ENCODE measurements at regions not wholly inside any gene's neighbourhood (a gene's known extent, or its start where the extent isn't known, plus 50 kb on each side); places are given as distances from the start of the nearest gene placed in this dataset.

DNA sequence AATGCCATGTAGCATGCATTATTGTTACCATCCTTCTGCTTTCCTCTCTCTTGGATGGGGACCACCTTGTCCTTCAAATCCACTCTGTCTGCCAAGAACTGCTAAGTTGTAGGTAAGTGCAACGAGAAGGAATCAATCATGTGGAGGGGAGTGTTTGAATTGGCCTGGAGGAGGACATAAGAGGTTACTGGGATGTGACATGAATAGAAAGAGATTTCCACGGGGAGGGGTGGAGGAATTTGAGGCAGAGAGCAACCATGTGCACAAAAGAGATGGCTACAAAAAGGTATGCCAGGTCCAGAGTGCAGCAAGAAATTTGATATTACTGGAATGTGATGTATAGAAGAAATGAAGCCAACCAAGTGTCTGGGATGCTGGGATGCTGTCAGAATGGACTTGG lies 648.9 kb upstream of the KLF4 start:
- Histone ChIP-seq H3K4me3 (IDR thresholded peaks at IDR 0.05; ENCODE audit: insufficient read depth, low read depth, low read length) (no peak overlapping the region), H3K4me2 (no peak overlapping the region), H3K4me1 (ENCODE audit: low read depth, poor library complexity, severe bottlenecking) (no peaks in the 10 kb centered on the region), H3K27me3 (ENCODE audit: insufficient read depth, low read depth) (no peaks in the 10 kb centered on the region), H3K27ac (no peak overlapping the region), H4K20me1 (ENCODE audit: insufficient read depth) (no peaks in the 10 kb centered on the region), H3K9ac (no peak overlapping the region), H2AFZ (ENCODE audit: low read depth) (no peak overlapping the region), H3K79me2 (ENCODE audit: insufficient read depth, low read depth) (no peaks in the 10 kb centered on the region), H3K36me3 (ENCODE audit: insufficient read depth) (no peaks in the 10 kb centered on the region)
- TF ChIP-seq CTCF (conservative IDR thresholded peaks at IDR 0.05; ENCODE audit: low read depth, low read length) = no peak

GRCh38 chr9:108136656-108137055 lies 647.1 kb upstream of the KLF4 start:
- Histone ChIP-seq H3K4me3 (IDR thresholded peaks at IDR 0.05; ENCODE audit: insufficient read depth, low read depth, low read length) (no peak overlapping the region), H2AFZ (ENCODE audit: low read depth) (no peak overlapping the region), H3K27me3 (ENCODE audit: insufficient read depth, low read depth) (no peaks in the 10 kb centered on the region)

GRCh38 chr9:108134486-108135128 lies 645.0 kb upstream of the KLF4 start:
- Histone ChIP-seq H3K79me2 (ENCODE audit: insufficient read depth, low read depth) (no peaks in the 10 kb centered on the region), H2AFZ (ENCODE audit: low read depth) (no peak overlapping the region), H4K20me1 (ENCODE audit: insufficient read depth) (no peaks in the 10 kb centered on the region), H3K27me3 (ENCODE audit: insufficient read depth, low read depth) (no peaks in the 10 kb centered on the region), H3K4me2 (no peak overlapping the region), H3K4me3 (IDR thresholded peaks at IDR 0.05; ENCODE audit: insufficient read depth, low read depth, low read length) (no peak overlapping the region), H3K36me3 (ENCODE audit: insufficient read depth) (no peaks in the 10 kb centered on the region), H3K9ac (no peak overlapping the region), H3K4me1 (ENCODE audit: low read depth, poor library complexity, severe bottlenecking) (no peaks in the 10 kb centered on the region), H3K27ac (no peak overlapping the region)
- TF ChIP-seq CTCF (conservative IDR thresholded peaks at IDR 0.05; ENCODE audit: low read depth, low read length) = no peak

More at GRCh38 chr9:108136656-108137055, 647.1 kb upstream of the KLF4 start:
- Histone ChIP-seq H3K4me1 (ENCODE audit: low read depth, poor library complexity, severe bottlenecking) (no peaks in the 10 kb centered on the region), H3K79me2 (ENCODE audit: insufficient read depth, low read depth) (no peaks in the 10 kb centered on the region), H3K4me2 (no peak overlapping the region), H3K27ac (no peak overlapping the region), H4K20me1 (ENCODE audit: insufficient read depth) (no peaks in the 10 kb centered on the region), H3K36me3 (ENCODE audit: insufficient read depth) (no peaks in the 10 kb centered on the region), H3K9ac (no peak overlapping the region)
- no peak for TF ChIP-seq CTCF (conservative IDR thresholded peaks at IDR 0.05; ENCODE audit: low read depth, low read length)

- H3K4me1 ChIP-seq (ENCODE audit: low read depth, poor library complexity, severe bottlenecking) = no peaks in the 10 kb centered on the region
- H3K4me3 ChIP-seq (IDR thresholded peaks at IDR 0.05; ENCODE audit: insufficient read depth, low read depth, low read length) = no peak overlapping the region
- no peaks in the 10 kb centered on the region for H3K79me2 ChIP-seq (ENCODE audit: insufficient read depth, low read depth)
- no peak overlapping the region for H2AFZ ChIP-seq (ENCODE audit: low read depth)
- no peak overlapping the region for H3K4me2 ChIP-seq
- H3K27ac ChIP-seq = no peak overlapping the region
- no peaks in the 10 kb centered on the region for H3K36me3 ChIP-seq (ENCODE audit: insufficient read depth)
- TF ChIP-seq CTCF (conservative IDR thresholded peaks at IDR 0.05; ENCODE audit: low read depth, low read length) = no peak
- H3K9ac ChIP-seq = no peak overlapping the region
- H4K20me1 ChIP-seq (ENCODE audit: insufficient read depth) = no peaks in the 10 kb centered on the region
- H3K27me3 ChIP-seq (ENCODE audit: insufficient read depth, low read depth) = no peaks in the 10 kb centered on the region
These were observed 644.1 kb upstream of the KLF4 start for GRCh38 chr9:108133680-108134079.

All from KMS-11 (cell line).